ENCODE measurements at regions not wholly inside any gene's neighbourhood (a gene's known extent, or its start where the extent isn't known, plus 50 kb on each side); places are given as distances from the start of the nearest gene placed in this dataset.

GRCh38 chr2:194128810-194129209 lies 1528.2 kb upstream of the SLC39A10 start:
- Histone ChIP-seq H3K4me3 (ENCODE audit: low read depth, low read length) (no peak overlapping the region), H3K27me3 (replicated peaks; ENCODE audit: control insufficient read depth, insufficient read depth, low read length) (no peaks in the 10 kb centered on the region), H3K4me1 (no peaks in the 10 kb centered on the region), H3K36me3 (ENCODE audit: control insufficient read depth, insufficient read depth, low read length) (no peaks in the 10 kb centered on the region), H3K9me3 (no peaks in the 10 kb centered on the region)
- H3K36me3 Mint-ChIP-seq (ENCODE audit: insufficient read depth, unreplicated experiment) = no peaks in the 10 kb centered on the region
- no peak overlapping the region for H3K4me3 Mint-ChIP-seq (ENCODE audit: unreplicated experiment)
- no peak for DNase-seq
- intact Hi-C loops (cut with micrococcal nuclease; ENCODE audit: unreplicated experiment) = no loop called here
- H3K27me3 Mint-ChIP-seq (ENCODE audit: insufficient read depth, unreplicated experiment) = no peaks in the 10 kb centered on the region
- ChIA-PET CTCF (no interaction called here), POLR2A (no interaction called here)
- no peak overlapping the region for H3K27ac Mint-ChIP-seq (ENCODE audit: unreplicated experiment)
- no peak for TF ChIP-seq CTCF (IDR thresholded peaks at IDR 0.05; ENCODE audit: insufficient read depth in 1 of 2, low read depth in 1 of 2, low read length in 1 of 2, severe bottlenecking in 1 of 2, unreplicated experiment in 1 of 2)
- no peaks in the 10 kb centered on the region for H3K4me1 Mint-ChIP-seq (ENCODE audit: low read depth, unreplicated experiment)
- H3K9me3 Mint-ChIP-seq (ENCODE audit: unreplicated experiment) = no peaks in the 10 kb centered on the region
- BruUV-seq (replicated peaks) = no TSS peak

DNA sequence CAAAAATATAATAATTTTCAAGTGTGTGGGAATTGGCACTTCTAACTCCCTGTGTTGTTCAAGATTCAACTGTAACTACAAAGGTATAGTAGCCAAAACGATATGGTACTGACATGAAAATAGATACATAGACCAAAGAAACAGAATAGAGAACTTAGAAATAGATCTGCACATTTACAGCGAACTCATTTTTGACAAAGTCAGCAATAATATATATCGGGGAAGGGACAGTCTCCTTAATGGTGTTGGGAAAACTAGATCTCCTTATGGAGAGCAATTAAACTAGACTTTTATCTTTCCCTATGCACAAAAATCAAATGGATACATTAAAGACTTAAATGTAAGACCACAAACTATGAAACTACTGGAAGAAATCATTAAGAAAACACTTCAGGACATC lies 1530.6 kb upstream of the SLC39A10 start:
- no peaks in the 10 kb centered on the region for H3K27me3 Mint-ChIP-seq (ENCODE audit: insufficient read depth, unreplicated experiment)
- H3K4me3 ChIP-seq (ENCODE audit: low read depth, low read length) = no peak overlapping the region
- no peaks in the 10 kb centered on the region for H3K9me3 Mint-ChIP-seq (ENCODE audit: unreplicated experiment)
- H3K27ac Mint-ChIP-seq (ENCODE audit: unreplicated experiment) = no peak overlapping the region
- no peaks in the 10 kb centered on the region for H3K4me1 ChIP-seq
- CTCF ChIA-PET = no interaction called here
- no TSS peak for BruUV-seq (replicated peaks)
- no peaks in the 10 kb centered on the region for H3K9me3 ChIP-seq
- no peaks in the 10 kb centered on the region for H3K4me1 Mint-ChIP-seq (ENCODE audit: low read depth, unreplicated experiment)
- intact Hi-C loops (cut with micrococcal nuclease; ENCODE audit: unreplicated experiment) = no loop called here
- H3K4me3 Mint-ChIP-seq (ENCODE audit: unreplicated experiment) = no peak overlapping the region
- no peak for DNase-seq
- POLR2A ChIA-PET = no interaction called here
- no peaks in the 10 kb centered on the region for H3K36me3 Mint-ChIP-seq (ENCODE audit: insufficient read depth, unreplicated experiment)
- no peaks in the 10 kb centered on the region for H3K27me3 ChIP-seq (replicated peaks; ENCODE audit: control insufficient read depth, insufficient read depth, low read length)
- no peak for TF ChIP-seq CTCF (IDR thresholded peaks at IDR 0.05; ENCODE audit: insufficient read depth in 1 of 2, low read depth in 1 of 2, low read length in 1 of 2, severe bottlenecking in 1 of 2, unreplicated experiment in 1 of 2)
- H3K36me3 ChIP-seq (ENCODE audit: control insufficient read depth, insufficient read depth, low read length) = no peaks in the 10 kb centered on the region

DNA sequence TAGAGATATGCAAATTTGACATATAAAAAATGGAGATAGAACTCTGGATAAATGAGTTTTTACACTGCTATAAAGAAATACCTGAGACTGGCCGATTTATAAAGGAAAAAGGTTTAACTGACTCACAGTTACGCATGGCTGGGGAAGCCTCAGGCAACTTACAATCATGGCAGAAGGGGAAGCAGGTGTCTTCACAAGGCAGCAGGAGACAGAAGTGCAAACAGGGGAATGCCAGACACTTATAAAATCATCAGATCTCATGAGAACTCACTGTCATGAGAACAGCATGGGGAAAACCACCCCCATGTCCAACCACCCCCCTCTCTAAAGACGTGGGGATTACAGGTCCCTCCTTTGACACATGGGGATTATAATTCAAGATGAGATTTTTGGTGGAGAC lies 1540.2 kb upstream of the SLC39A10 start:
- DNase-seq = no peak
- Mint-ChIP-seq H3K27ac (ENCODE audit: unreplicated experiment) (no peak overlapping the region), H3K4me1 (ENCODE audit: low read depth, unreplicated experiment) (no peaks in the 10 kb centered on the region), H3K4me3 (ENCODE audit: unreplicated experiment) (no peak overlapping the region), H3K27me3 (ENCODE audit: insufficient read depth, unreplicated experiment) (no peaks in the 10 kb centered on the region), H3K9me3 (ENCODE audit: unreplicated experiment) (no peaks in the 10 kb centered on the region), H3K36me3 (ENCODE audit: insufficient read depth, unreplicated experiment) (no peaks in the 10 kb centered on the region)
- no peaks in the 10 kb centered on the region for H3K36me3 ChIP-seq (ENCODE audit: control insufficient read depth, insufficient read depth, low read length)
- intact Hi-C loops (cut with micrococcal nuclease; ENCODE audit: unreplicated experiment) = no loop called here
- H3K27me3 ChIP-seq (replicated peaks; ENCODE audit: control insufficient read depth, insufficient read depth, low read length) = no peaks in the 10 kb centered on the region
- ChIA-PET CTCF (no interaction called here), POLR2A (no interaction called here)
- H3K4me1 ChIP-seq = no peaks in the 10 kb centered on the region
- H3K4me3 ChIP-seq (ENCODE audit: low read depth, low read length) = no peak overlapping the region
- no peak for TF ChIP-seq CTCF (IDR thresholded peaks at IDR 0.05; ENCODE audit: insufficient read depth in 1 of 2, low read depth in 1 of 2, low read length in 1 of 2, severe bottlenecking in 1 of 2, unreplicated experiment in 1 of 2)
- BruUV-seq (replicated peaks) = no TSS peak
- H3K9me3 ChIP-seq = no peaks in the 10 kb centered on the region
